Heart right ventricle (tissue), 16 donors: ENCODE measurements at regions not wholly inside any gene's neighbourhood (a gene's known extent, or its start where the extent isn't known, plus 50 kb on each side); places are given as distances from the start of the nearest gene placed in this dataset.

ENCODE experiments used
- ATAC-seq, 8 donors: fragments of 200-7000 bp; cut with Tn5 transposase; one replicate each; pipeline ENCODE4 v1.9.1; 2020; ENCODE audit warnings: mild to moderate bottlenecking in 8 of 8, moderate library complexity in 8 of 8, moderate number of reproducible peaks in 1 of 8
- DNase-seq, 2 donors: peaks; one replicate each; pipeline ENCODE4 v3.0.0-alpha.2; 2020
- H3K27ac ChIP-seq, 10 donors: fragments of 200-600 bp; sonication (generic) in 2 of 10; one replicate each; pipeline versions ENCODE4 v1.5.0 to v1.8.0; 2020 to 2022; ENCODE audit warnings: mild to moderate bottlenecking in 3 of 10
- H3K27me3 ChIP-seq, 7 donors: fragments of 200-600 bp; one replicate each; pipeline ENCODE4 v1.8.0; 2021 to 2022; ENCODE audit warnings: mild to moderate bottlenecking in 2 of 7
- H3K36me3 ChIP-seq, 9 donors: fragments of 200-600 bp; sonication (generic) in 1 of 9; one replicate each; pipeline versions ENCODE4 v1.5.0 to v1.8.0; 2020 to 2022; ENCODE audit warnings: mild to moderate bottlenecking in 2 of 9
- H3K4me1 ChIP-seq, 9 donors: fragments of 200-600 bp; sonication (generic) in 1 of 9; one replicate each; pipeline versions ENCODE4 v1.5.0 to v1.8.0; 2020 to 2022; ENCODE audit warnings: mild to moderate bottlenecking in 4 of 9
- H3K4me3 ChIP-seq, 10 donors: fragments of 200-600 bp; sonication (generic) in 2 of 10; one replicate each; pipeline versions ENCODE4 v1.5.0 to v1.8.0; 2020 to 2022; ENCODE audit warnings: mild to moderate bottlenecking in 7 of 10, moderate library complexity in 2 of 10
- H3K9me3 ChIP-seq, 11 donors: fragments of 200-600 bp in 10 of 11; sonication (generic) in 2 of 11; one replicate each; pipeline versions ENCODE4 v1.5.0 to v1.8.0; 2013 to 2022; ENCODE audit warnings: mild to moderate bottlenecking in 2 of 11, control low read depth in 1 of 11, moderate library complexity in 1 of 11
- CTCF ChIP-seq, 9 donors: fragments of 200-600 bp; sonication (generic) in 2 of 9; IDR thresholded peaks; one replicate each; pipeline versions ENCODE4 v1.5.0 to v1.8.0; 2021 to 2022; ENCODE audit warnings: antibody characterized with exemption in 9 of 9, mild to moderate bottlenecking in 5 of 9, moderate library complexity in 1 of 9
- WGBS, 2 donors: extraction: QIAGEN DNeasy Blood & Tissue Kit; methylation state at CpG; one replicate each; pipeline ENCODE4 v1.1.7; 2013; ENCODE audit warnings: inconsistent platforms in 1 of 2; 5-methylcytosine and 5-hydroxymethylcytosine counted together
- intact Hi-C, 10 donors: fragments of 100-400 bp; cut with DNase I; formaldehyde crosslinking; loops; one replicate each; pipeline versions ENCODE4 v1.11.1 to v1.14.2; 2022
- donor health status: Arrhythmogenic right ventricular cardiomyopathy.
- donor health status: ischemic (EF 13 %, LVEDD 7.1; RV severe dilation, severe dysfunction).
- donor health status: healthy with polysubstance abuse.
- donor health status: DM: no; HTN: yes; CAD: no.
- donor health status: DM: no; HTN: no; CAD: no.
- donor health status: ischemic (EF 25% LVEDD 6.9; RV normal size, moderate dysfunction).
- donor health status: ischemic (EF 25% LVEDD 5.7; RV mildly dilated, moderate dysfunction).
- donor health status: healthy.
- donor health status: DM: yes; HTN: yes; CAD: no.
- donor health status: Ischemic cardiomyopathy.
- donor health status: ischemic (EF 35%, LVEDD 5.7; RV mildly dilated, moderate dysfunction).
- donor health status: nonischemic (EF 11% LVEDD 7.7; RV severe dilation, severe dysfunction).
- donor health status: DM: yes; HTN: yes; CAD: no.
- donor health status: PGD.
- donor health status: ischemic (EF 29% LVEDD 5.4; RV normal size, mild dysfunction).
- donor health status: nonischemic (EF 23%, LVEDD 6.1; RV moderate dilation, normal function).

GRCh38 chr2:118225666-118226065 lies 137.4 kb downstream of the INSIG2 start:
- peaks cover 8 to 99% (median 85%) of the 10 kb centered on the region in 7 donors for H3K27me3 ChIP-seq
- WGBS, 2 donors = 48 to 55% methylated on average over 9 of the region's 9 CpGs
- H3K4me1 ChIP-seq = peaks cover 4 to 28% (median 14%) of the 10 kb centered on the region in 9 donors
- ATAC-seq (no peak), DNase-seq (no peak)
- no peaks in the 10 kb centered on the region for H3K36me3 ChIP-seq
- H3K9me3 ChIP-seq = no peaks in the 10 kb centered on the region
- no peak for TF ChIP-seq CTCF (IDR thresholded peaks at IDR 0.05)
- intact Hi-C loops = loop anchor here in 3 of 10 donors (5.0 to 10.0 kb wide), 3 partner anchors 181 to 637 kb away; no protein-coding TSS in a partner anchor
- H3K4me3 ChIP-seq = no peak overlapping the region
- no peak overlapping the region for H3K27ac ChIP-seq

- no peak for DNase-seq
- Histone ChIP-seq H3K27ac (no peak overlapping the region), H3K9me3 (no peaks in the 10 kb centered on the region), H3K4me3 (peak overlapping the region in 3 of 10 donors; percentile 45 to 55 (median 47)), H3K27me3 (peaks cover 8 to 99% (median 91%) of the 10 kb centered on the region in 7 donors), H3K36me3 (no peaks in the 10 kb centered on the region), H3K4me1 (peaks cover 4 to 28% (median 14%) of the 10 kb centered on the region in 9 donors)
- ATAC-seq = no peak
- intact Hi-C loops = loop anchor here in 6 of 10 donors (5.0 to 10.0 kb wide), 3 partner anchors 180 to 637 kb away; no protein-coding TSS in a partner anchor
- WGBS, 2 donors = 43 to 46% methylated on average over 15 of the region's 15 CpGs
- TF ChIP-seq CTCF (IDR thresholded peaks at IDR 0.05) = no peak
Measured at GRCh38 chr2:118224895-118225311, 136.6 kb downstream of the INSIG2 start.

- Histone ChIP-seq H3K27ac (peak overlapping the region in 1 of 10 donors; percentile 31), H3K4me3 (peak overlapping the region; percentile 18 to 55 (median 42)), H3K9me3 (no peaks in the 10 kb centered on the region), H3K27me3 (peaks cover 8 to 99% (median 94%) of the 10 kb centered on the region in 7 donors), H3K36me3 (no peaks in the 10 kb centered on the region), H3K4me1 (peaks cover 4 to 28% (median 14%) of the 10 kb centered on the region in 9 donors)
- no peak for TF ChIP-seq CTCF (IDR thresholded peaks at IDR 0.05)
- DNase-seq = peak in 1 of 2 donors; percentile 11
- peak in 2 of 8 donors; percentile 33 to 44 for ATAC-seq
- whole genome bisulfite sequencing, 2 donors = 4 to 6% methylated on average over 74 to 77 of the region's 77 CpGs
- intact Hi-C loops = loop anchor here in 7 of 10 donors (2.0 to 10.0 kb wide), 3 partner anchors 179 to 633 kb away; no protein-coding TSS in a partner anchor
Measured at GRCh38 chr2:118223992-118224894, 136.0 kb downstream of the INSIG2 start.

- H3K27me3 ChIP-seq = peaks cover 8 to 99% (median 96%) of the 10 kb centered on the region in 7 donors
- H3K9me3 ChIP-seq = no peaks in the 10 kb centered on the region
- intact Hi-C loops = loop anchor here in 7 of 10 donors (2.0 to 10.0 kb wide), 3 partner anchors 179 to 634 kb away; no protein-coding TSS in a partner anchor
- WGBS, 2 donors = 5 to 9% methylated on average over 25 of the region's 25 CpGs
- ATAC-seq (no peak), DNase-seq (no peak)
- peak overlapping the region; percentile 18 to 55 (median 42) for H3K4me3 ChIP-seq
- H3K36me3 ChIP-seq = no peaks in the 10 kb centered on the region
- TF ChIP-seq CTCF (IDR thresholded peaks at IDR 0.05) = no peak
- H3K27ac ChIP-seq = peak overlapping the region in 1 of 10 donors; percentile 31
- H3K4me1 ChIP-seq = peaks cover 4 to 28% (median 14%) of the 10 kb centered on the region in 9 donors
Measured at GRCh38 chr2:118223511-118223991, 135.3 kb downstream of the INSIG2 start.
